ENCODE measurements at regions not wholly inside any gene's neighbourhood (a gene's known extent, or its start where the extent isn't known, plus 50 kb on each side); places are given as distances from the start of the nearest gene placed in this dataset.

DNA sequence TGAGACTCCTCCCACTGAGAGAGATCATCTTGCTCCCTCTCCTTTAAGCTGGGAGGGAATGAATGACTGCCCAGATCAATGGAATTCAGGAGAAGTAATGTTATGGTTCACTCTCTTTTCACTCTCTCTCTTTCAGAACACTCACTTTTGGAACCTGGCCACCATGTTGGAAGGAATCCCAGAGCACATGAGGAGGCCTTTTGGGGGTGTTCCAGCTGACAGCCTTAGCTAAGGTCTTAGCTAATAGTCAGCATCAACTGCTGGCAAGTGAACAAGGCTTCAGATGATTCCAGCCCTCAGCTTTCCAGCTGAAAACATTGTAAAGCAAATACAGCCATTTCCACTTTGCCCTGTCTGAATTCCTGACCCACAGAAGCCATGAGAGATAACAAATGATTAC lies 124.0 kb upstream of the CLNK start:
- Histone ChIP-seq H3K27me3 (ENCODE audit: insufficient read depth, poor library complexity, severe bottlenecking) (no peaks in the 10 kb centered on the region), H3K27ac (replicated peaks) (no peak overlapping the region), H3K4me3 (replicated peaks; ENCODE audit: insufficient read depth, low read length) (no peak overlapping the region)
- DNase-seq (ENCODE audit: low read depth in 1 of 2, low spot score in 1 of 2), result no peak
- TF ChIP-seq POLR2AphosphoS5 (IDR thresholded peaks at IDR 0.05; ENCODE audit: low read depth), result no peak

DNA sequence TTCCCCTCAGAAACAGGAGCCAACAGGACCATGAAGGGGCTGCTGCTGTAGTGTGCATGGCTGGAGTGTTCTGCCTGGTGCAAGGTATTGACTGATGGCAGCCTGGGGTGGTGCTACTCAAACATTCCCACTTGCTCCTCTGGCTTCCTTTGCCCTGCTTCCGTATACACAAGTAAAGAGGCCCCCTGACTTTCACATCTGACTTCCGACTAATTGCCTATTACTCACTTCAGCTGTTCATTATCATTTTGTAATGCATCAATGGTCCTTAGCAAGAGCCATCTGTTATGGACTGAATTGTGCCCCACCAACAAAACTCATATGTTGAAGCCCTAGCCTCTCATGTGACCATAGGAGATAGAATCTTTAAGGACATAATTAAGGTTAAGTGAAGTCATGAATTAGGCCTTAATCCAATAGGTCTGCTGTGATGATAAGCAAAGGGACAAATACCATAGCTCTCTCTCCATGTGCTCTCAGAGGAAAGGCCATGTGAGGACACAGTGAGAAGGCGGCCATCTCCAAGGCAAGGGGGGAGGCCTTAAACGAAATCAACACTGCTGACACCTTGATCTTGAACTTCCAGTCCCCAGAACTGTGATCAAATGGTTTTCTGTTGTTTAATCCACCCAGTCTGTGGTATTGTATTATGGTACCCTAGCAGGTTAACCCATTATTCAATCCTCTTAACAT lies 122.5 kb upstream of the CLNK start:
- DNase-seq (ENCODE audit: low read depth in 1 of 2, low spot score in 1 of 2), result no peak
- Histone ChIP-seq H3K4me3 (replicated peaks; ENCODE audit: insufficient read depth, low read length) (no peak overlapping the region), H3K27me3 (ENCODE audit: insufficient read depth, poor library complexity, severe bottlenecking) (no peaks in the 10 kb centered on the region), H3K27ac (replicated peaks) (no peak overlapping the region)
- TF ChIP-seq POLR2AphosphoS5 (IDR thresholded peaks at IDR 0.05; ENCODE audit: low read depth) (no peak), GABPA (IDR thresholded peaks at IDR 0.05; ENCODE audit: low read depth) (no peak), SPI1 (IDR thresholded peaks at IDR 0.05; ENCODE audit: borderline replicate concordance, low read depth) (no peak)
- TF ChIP-seq, protein P1, sequence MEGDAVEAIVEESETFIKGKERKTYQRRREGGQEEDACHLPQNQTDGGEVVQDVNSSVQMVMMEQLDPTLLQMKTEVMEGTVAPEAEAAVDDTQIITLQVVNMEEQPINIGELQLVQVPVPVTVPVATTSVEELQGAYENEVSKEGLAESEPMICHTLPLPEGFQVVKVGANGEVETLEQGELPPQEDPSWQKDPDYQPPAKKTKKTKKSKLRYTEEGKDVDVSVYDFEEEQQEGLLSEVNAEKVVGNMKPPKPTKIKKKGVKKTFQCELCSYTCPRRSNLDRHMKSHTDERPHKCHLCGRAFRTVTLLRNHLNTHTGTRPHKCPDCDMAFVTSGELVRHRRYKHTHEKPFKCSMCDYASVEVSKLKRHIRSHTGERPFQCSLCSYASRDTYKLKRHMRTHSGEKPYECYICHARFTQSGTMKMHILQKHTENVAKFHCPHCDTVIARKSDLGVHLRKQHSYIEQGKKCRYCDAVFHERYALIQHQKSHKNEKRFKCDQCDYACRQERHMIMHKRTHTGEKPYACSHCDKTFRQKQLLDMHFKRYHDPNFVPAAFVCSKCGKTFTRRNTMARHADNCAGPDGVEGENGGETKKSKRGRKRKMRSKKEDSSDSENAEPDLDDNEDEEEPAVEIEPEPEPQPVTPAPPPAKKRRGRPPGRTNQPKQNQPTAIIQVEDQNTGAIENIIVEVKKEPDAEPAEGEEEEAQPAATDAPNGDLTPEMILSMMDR (IDR thresholded peaks at IDR 0.05; ENCODE audit: insufficient read depth, low read length), result no peak
- TF ChIP-seq, protein P2, sequence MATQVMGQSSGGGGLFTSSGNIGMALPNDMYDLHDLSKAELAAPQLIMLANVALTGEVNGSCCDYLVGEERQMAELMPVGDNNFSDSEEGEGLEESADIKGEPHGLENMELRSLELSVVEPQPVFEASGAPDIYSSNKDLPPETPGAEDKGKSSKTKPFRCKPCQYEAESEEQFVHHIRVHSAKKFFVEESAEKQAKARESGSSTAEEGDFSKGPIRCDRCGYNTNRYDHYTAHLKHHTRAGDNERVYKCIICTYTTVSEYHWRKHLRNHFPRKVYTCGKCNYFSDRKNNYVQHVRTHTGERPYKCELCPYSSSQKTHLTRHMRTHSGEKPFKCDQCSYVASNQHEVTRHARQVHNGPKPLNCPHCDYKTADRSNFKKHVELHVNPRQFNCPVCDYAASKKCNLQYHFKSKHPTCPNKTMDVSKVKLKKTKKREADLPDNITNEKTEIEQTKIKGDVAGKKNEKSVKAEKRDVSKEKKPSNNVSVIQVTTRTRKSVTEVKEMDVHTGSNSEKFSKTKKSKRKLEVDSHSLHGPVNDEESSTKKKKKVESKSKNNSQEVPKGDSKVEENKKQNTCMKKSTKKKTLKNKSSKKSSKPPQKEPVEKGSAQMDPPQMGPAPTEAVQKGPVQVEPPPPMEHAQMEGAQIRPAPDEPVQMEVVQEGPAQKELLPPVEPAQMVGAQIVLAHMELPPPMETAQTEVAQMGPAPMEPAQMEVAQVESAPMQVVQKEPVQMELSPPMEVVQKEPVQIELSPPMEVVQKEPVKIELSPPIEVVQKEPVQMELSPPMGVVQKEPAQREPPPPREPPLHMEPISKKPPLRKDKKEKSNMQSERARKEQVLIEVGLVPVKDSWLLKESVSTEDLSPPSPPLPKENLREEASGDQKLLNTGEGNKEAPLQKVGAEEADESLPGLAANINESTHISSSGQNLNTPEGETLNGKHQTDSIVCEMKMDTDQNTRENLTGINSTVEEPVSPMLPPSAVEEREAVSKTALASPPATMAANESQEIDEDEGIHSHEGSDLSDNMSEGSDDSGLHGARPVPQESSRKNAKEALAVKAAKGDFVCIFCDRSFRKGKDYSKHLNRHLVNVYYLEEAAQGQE (IDR thresholded peaks at IDR 0.05; ENCODE audit: insufficient replicate concordance, low read depth), result no peak

DNA sequence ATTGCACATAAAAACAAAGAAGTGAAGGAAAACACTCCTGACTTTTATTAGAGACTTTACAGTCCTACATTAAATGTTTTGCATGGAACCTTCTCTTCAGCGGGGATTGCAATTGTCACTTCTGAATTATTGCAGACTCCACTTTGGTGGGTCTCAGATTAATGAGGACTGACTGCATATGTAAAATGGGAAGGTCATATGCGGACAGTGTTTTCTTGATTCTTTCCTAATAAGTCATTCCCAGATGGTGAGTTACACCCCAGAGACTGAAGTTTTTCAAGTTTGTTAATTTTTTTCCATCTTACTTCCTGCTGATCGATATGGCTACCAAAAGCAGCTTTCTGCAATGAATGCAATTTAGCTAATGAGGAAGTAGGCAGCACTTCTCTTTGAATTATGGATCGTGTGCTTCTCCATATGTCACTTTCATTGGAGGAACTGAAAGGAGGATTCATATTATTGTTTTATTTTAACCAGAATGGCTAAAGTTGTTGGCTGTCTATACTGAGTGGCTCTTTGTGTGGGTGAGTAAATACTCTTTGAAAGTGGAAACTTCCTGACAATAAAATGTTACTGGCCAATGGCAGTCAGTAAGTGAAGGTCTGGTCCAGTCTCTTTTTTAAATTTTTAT lies 119.3 kb upstream of the CLNK start:
- Histone ChIP-seq H3K27me3 (ENCODE audit: insufficient read depth, poor library complexity, severe bottlenecking) (no peaks in the 10 kb centered on the region), H3K4me3 (replicated peaks; ENCODE audit: insufficient read depth, low read length) (no peak overlapping the region), H3K27ac (replicated peaks) (no peak overlapping the region)
- peak; percentile 6; the same call in 1 of the 2 replicates for TF ChIP-seq SPI1 (IDR thresholded peaks at IDR 0.05; ENCODE audit: borderline replicate concordance, low read depth)
- no peak for TF ChIP-seq GABPA (IDR thresholded peaks at IDR 0.05; ENCODE audit: low read depth)
- TF ChIP-seq, protein P2 (IDR thresholded peaks at IDR 0.05; ENCODE audit: insufficient replicate concordance, low read depth), result no peak
- no peak for DNase-seq (ENCODE audit: low read depth in 1 of 2, low spot score in 1 of 2)

DNA sequence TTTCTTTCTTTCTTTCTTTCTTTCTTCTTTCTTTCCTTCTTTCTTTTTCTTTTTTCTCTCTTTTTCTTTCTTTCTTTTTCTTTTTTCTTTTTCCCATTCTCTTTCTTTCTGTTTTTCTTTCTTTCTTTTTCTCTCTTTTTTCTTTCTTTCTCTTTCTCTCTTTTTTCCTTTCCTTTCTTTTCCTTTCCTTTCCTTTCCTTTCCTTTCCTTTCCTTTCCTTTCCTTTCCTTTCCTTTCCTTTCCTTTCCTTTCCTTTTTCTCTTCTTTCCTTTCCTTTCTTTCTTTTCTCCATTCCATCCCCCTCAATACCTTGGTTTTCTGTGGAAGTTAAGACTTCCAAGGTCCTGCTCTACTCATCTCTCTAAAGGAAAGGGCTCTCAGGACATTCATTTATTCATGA lies 102.8 kb upstream of the CLNK start:
- no peaks in the 10 kb centered on the region for H3K27me3 ChIP-seq (ENCODE audit: insufficient read depth, poor library complexity, severe bottlenecking)
- TF ChIP-seq GABPA (IDR thresholded peaks at IDR 0.05; ENCODE audit: low read depth) (no peak), SPI1 (IDR thresholded peaks at IDR 0.05; ENCODE audit: borderline replicate concordance, low read depth) (no peak), POLR2AphosphoS5 (IDR thresholded peaks at IDR 0.05; ENCODE audit: low read depth) (no peak)
- TF ChIP-seq, protein P2 (IDR thresholded peaks at IDR 0.05; ENCODE audit: insufficient replicate concordance, low read depth), result no peak
- TF ChIP-seq, protein P1 (IDR thresholded peaks at IDR 0.05; ENCODE audit: insufficient read depth, low read length), result no peak
- no peak overlapping the region for H3K27ac ChIP-seq (replicated peaks)
- H3K4me3 ChIP-seq (replicated peaks; ENCODE audit: insufficient read depth, low read length), result no peak overlapping the region
- no peak for DNase-seq (ENCODE audit: low read depth in 1 of 2, low spot score in 1 of 2)
